GM12892 (cell line): ENCODE measurements at regions not wholly inside any gene's neighbourhood (a gene's known extent, or its start where the extent isn't known, plus 50 kb on each side); places are given as distances from the start of the nearest gene placed in this dataset.

ENCODE experiments used
- POLR2A ChIP-seq: IDR thresholded peaks from 2 replicates; pipeline ENCODE4 v1.6.1; 2011; ENCODE audit warnings: low read depth, low read length, control low read depth
- POLR2AphosphoS5 ChIP-seq: IDR thresholded peaks from 2 replicates; pipeline ENCODE4 v1.6.1; 2011; ENCODE audit warnings: low read depth, low read length, control low read depth

- TF ChIP-seq POLR2AphosphoS5 (no peak), POLR2A (no peak)
These were observed 444.8 kb downstream of the ADAMTS20 start for GRCh38 chr12:43107026-43107775.
